Esophagus muscularis mucosa (tissue), 4 donors: ENCODE measurements at regions not wholly inside any gene's neighbourhood (a gene's known extent, or its start where the extent isn't known, plus 50 kb on each side); places are given as distances from the start of the nearest gene placed in this dataset.

Source experiments
- DNase-seq: peaks from one replicate; pipeline ENCODE4 v3.0.0-alpha.2; 2017; ENCODE audit errors: extremely low spot score
- H3K27ac ChIP-seq, 4 donors: fragments of 200-600 bp; sonication (generic); replicated peaks in 1 of 4; 1 replicate in 3 of 4; 2 replicates in 1 of 4; pipeline ENCODE4 v1.5.1; 2016 to 2019; ENCODE audit warnings: mild to moderate bottlenecking in 1 of 4
- H3K27me3 ChIP-seq, 4 donors: fragments of 200-600 bp; sonication (generic); one replicate each; pipeline versions ENCODE4 v1.5.1 to v1.6.0; 2016 to 2019
- H3K36me3 ChIP-seq, 4 donors: fragments of 200-600 bp; sonication (generic); one replicate each; pipeline ENCODE4 v1.5.1; 2016 to 2019
- H3K4me1 ChIP-seq, 4 donors: fragments of 200-600 bp; sonication (generic); one replicate each; pipeline ENCODE4 v1.5.1; 2016 to 2019
- H3K4me3 ChIP-seq, 4 donors: fragments of 200-600 bp; sonication (generic); 1 replicate in 2 of 4; 2 replicates in 2 of 4; pipeline ENCODE4 v1.5.1; 2016 to 2019; ENCODE audit warnings: mild to moderate bottlenecking in 4 of 4, moderate library complexity in 1 of 4
- H3K9me3 ChIP-seq, 4 donors: fragments of 200-600 bp; sonication (generic); 1 replicate in 3 of 4; 2 replicates in 1 of 4; pipeline ENCODE4 v1.5.1; 2016 to 2019
- EP300 ChIP-seq: sonication (generic); formaldehyde crosslinking; IDR thresholded peaks from one replicate; pipeline ENCODE4 v1.6.1; 2017; ENCODE audit warnings: antibody characterized with exemption
- POLR2A ChIP-seq: fragments of 450-650 bp; IDR thresholded peaks from one replicate; pipeline ENCODE4 v1.6.1; 2017; ENCODE audit warnings: antibody characterized with exemption, moderate library complexity, mild to moderate bottlenecking, low read depth
- POLR2AphosphoS5 ChIP-seq, 2 donors: sonication (generic); formaldehyde crosslinking; IDR thresholded peaks; one replicate each; pipeline ENCODE4 v1.6.1; 2017; ENCODE audit warnings: antibody characterized with exemption in 2 of 2
- WGBS: methylation state at CpG from one replicate; pipeline ENCODE4 v1.1.5; 2018; 5-methylcytosine and 5-hydroxymethylcytosine counted together
- intact Hi-C: fragments of 100-400 bp; cut with DNase I; formaldehyde crosslinking; loops from one replicate; pipeline ENCODE4 v1.15.1; 2023
- TF ChIP-seq, protein P1 (sequence below), 3 experiments: fragments of 200-600 bp in 2 of 3; fragments of 450-650 bp in 1 of 3; sonication (generic) in 2 of 3; IDR thresholded peaks; one replicate each; pipeline ENCODE4 v1.5.1; 2017 to 2019; ENCODE audit warnings: antibody characterized with exemption in 3 of 3, mild to moderate bottlenecking in 2 of 3, moderate library complexity in 1 of 3

DNA sequence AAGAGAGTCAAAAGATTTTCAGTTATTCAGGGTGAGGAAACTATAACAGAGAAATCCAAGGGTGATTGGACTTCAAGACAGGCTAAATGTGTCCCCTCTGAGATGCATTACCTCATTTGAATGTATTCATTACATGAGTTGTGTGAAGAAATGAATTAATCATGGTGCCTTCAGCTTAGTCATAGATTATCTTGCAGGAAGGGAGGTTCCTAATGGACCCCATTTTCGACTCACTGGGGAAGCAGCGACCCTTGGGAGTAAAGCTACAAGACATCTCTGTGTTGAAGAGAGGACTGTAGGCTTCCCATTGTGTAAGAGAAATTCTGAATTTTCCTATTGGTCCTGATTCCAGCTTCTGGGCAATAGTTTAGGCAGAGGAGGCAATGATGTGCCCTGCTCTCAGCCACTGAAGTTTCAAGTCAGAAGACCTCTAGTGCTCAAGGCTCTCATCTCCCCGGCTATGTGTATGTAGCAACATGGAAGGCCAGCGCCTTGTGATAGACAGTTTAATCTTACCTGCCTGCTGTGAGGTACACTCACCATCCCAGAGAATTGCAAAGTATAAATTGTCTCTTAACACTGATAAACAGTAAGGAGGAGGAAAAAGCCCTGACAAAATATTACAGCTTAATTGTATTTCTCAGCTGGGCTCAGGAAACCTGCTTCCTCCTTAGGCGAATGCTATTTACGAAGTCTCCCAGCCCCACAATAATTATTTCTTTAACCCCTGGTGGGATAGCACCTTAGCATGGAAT lies 133.8 kb downstream of the PDCD6IP start:
- Histone ChIP-seq H3K27ac (no peak overlapping the region), H3K27me3 (no peaks in the 10 kb centered on the region), H3K9me3 (no peaks in the 10 kb centered on the region), H3K4me1 (no peaks in the 10 kb centered on the region), H3K36me3 (no peaks in the 10 kb centered on the region), H3K4me3 (no peak overlapping the region)
- intact Hi-C loops: no loop called here
- DNase-seq: no peak
- TF ChIP-seq POLR2A (no peak), POLR2AphosphoS5 (IDR thresholded peaks at IDR 0.05) (no peak), EP300 (no peak)
- TF ChIP-seq, protein P1, sequence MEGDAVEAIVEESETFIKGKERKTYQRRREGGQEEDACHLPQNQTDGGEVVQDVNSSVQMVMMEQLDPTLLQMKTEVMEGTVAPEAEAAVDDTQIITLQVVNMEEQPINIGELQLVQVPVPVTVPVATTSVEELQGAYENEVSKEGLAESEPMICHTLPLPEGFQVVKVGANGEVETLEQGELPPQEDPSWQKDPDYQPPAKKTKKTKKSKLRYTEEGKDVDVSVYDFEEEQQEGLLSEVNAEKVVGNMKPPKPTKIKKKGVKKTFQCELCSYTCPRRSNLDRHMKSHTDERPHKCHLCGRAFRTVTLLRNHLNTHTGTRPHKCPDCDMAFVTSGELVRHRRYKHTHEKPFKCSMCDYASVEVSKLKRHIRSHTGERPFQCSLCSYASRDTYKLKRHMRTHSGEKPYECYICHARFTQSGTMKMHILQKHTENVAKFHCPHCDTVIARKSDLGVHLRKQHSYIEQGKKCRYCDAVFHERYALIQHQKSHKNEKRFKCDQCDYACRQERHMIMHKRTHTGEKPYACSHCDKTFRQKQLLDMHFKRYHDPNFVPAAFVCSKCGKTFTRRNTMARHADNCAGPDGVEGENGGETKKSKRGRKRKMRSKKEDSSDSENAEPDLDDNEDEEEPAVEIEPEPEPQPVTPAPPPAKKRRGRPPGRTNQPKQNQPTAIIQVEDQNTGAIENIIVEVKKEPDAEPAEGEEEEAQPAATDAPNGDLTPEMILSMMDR (IDR thresholded peaks at IDR 0.05): no peak
- WGBS: 90% methylated on average over 6 of the region's 6 CpGs

DNA sequence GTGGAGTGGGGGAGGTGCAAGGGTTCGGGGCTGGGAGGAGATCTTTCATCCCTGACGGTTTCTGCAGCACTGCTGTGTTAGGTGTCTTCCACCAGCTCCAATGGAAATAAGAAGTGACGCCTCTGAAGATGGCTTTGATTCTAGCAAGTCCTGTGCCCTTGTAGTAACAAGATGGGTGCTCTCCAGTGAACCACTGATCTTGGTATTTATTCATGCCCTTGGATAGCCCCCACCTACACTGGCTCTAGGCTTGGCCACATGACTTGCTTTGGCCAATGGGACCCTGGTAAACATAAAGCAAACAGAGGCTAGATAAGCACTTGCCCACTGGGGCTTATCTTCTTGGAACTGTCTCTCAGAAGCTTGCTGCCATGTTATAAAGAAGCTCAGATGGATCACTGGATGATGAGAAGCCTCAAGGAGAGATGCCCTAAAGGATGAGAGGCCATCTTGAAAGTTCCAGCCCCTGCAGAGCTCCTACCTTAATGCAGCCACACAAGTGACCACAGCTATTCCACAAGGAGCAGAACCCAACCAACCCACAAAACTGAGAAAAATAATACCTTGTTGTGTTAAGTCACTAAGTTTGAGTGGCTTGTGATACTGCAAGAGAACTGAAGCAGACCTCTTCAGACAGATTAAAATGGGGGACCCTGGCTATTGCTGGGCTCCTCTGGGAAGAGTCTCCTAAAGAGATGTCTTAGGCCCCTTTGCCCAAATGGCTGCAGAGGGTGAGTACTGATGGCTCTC lies 137.9 kb downstream of the PDCD6IP start:
- H3K9me3 ChIP-seq: no peaks in the 10 kb centered on the region
- no peaks in the 10 kb centered on the region for H3K4me1 ChIP-seq
- DNase-seq: peak; percentile 53
- intact Hi-C loops: no loop called here
- no peak overlapping the region for H3K4me3 ChIP-seq
- no peaks in the 10 kb centered on the region for H3K36me3 ChIP-seq
- TF ChIP-seq POLR2A: no peak
- TF ChIP-seq, protein P1 (IDR thresholded peaks at IDR 0.05): no peak
- no peak for TF ChIP-seq POLR2AphosphoS5 (IDR thresholded peaks at IDR 0.05)
- no peak for TF ChIP-seq EP300
- H3K27me3 ChIP-seq: no peaks in the 10 kb centered on the region
- no peak overlapping the region for H3K27ac ChIP-seq
- WGBS: 79% methylated on average over 3 of the region's 3 CpGs

DNA sequence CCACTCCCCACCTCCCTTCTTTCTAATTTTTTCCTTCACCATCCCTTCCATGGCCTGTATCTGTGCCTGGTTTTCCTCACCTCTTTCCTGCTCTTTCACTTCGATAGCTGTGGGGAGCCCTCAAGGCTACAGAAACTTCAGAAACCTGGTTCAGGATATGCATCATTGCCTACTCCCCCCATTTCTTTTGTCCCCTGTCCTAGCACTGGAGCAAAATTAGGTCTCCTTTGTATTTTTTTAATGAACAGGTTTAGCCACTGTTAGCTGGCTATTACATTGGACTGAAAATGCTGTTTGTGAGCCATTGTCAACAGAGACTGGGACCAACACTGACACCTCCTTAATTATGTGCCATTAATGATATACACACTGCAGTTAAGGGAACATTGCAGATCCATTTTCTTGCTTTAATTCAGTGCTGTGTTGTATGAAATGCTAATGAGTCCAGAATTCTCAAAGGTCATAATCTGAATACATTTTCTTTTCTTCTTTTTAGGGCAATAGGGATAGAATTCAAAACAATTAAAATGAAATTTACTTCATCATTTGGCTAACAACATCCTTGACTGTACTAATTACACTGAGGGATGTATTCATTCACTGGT lies 138.6 kb downstream of the PDCD6IP start:
- DNase-seq: peak; percentile 53
- H3K27ac ChIP-seq: no peak overlapping the region
- no peaks in the 10 kb centered on the region for H3K27me3 ChIP-seq
- no peaks in the 10 kb centered on the region for H3K9me3 ChIP-seq
- no peak for TF ChIP-seq POLR2AphosphoS5 (IDR thresholded peaks at IDR 0.05)
- TF ChIP-seq EP300: no peak
- no peak for TF ChIP-seq POLR2A
- TF ChIP-seq, protein P1 (IDR thresholded peaks at IDR 0.05): no peak
- no peaks in the 10 kb centered on the region for H3K36me3 ChIP-seq
- intact Hi-C loops: no loop called here
- 84% methylated on average over 1 of the region's 1 CpG for WGBS
- H3K4me1 ChIP-seq: no peaks in the 10 kb centered on the region
- H3K4me3 ChIP-seq: no peak overlapping the region

DNA sequence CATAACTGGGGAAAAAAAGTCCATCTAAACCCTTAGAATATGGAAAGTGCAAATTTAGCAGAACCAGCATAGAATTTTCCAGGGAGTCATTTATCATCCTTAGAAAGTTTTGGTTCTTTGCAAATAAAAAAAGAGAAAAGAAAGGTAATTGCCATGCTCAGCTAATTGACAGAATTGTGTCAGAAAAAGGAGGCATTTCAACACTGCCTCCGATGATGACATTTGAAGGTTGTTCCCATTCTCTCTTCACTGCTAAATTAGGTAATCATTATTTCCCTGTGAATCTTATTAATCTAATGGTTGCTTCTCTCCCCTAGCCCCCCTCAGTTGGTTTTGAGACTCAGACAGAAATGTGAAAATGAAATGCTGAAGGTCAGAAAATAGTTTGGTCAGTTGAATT lies 139.2 kb downstream of the PDCD6IP start:
- H3K4me1 ChIP-seq: no peaks in the 10 kb centered on the region
- WGBS: 86% methylated on average over 1 of the region's 1 CpG
- no peak overlapping the region for H3K27ac ChIP-seq
- TF ChIP-seq, protein P1 (IDR thresholded peaks at IDR 0.05): no peak
- TF ChIP-seq POLR2AphosphoS5 (IDR thresholded peaks at IDR 0.05): no peak
- no peak for TF ChIP-seq EP300
- TF ChIP-seq POLR2A: no peak
- no peaks in the 10 kb centered on the region for H3K27me3 ChIP-seq
- intact Hi-C loops: no loop called here
- H3K36me3 ChIP-seq: no peaks in the 10 kb centered on the region
- H3K9me3 ChIP-seq: no peaks in the 10 kb centered on the region
- no peak overlapping the region for H3K4me3 ChIP-seq
- no peak for DNase-seq
